ENCODE measurements at regions not wholly inside any gene's neighbourhood (a gene's known extent, or its start where the extent isn't known, plus 50 kb on each side); places are given as distances from the start of the nearest gene placed in this dataset.

DNA sequence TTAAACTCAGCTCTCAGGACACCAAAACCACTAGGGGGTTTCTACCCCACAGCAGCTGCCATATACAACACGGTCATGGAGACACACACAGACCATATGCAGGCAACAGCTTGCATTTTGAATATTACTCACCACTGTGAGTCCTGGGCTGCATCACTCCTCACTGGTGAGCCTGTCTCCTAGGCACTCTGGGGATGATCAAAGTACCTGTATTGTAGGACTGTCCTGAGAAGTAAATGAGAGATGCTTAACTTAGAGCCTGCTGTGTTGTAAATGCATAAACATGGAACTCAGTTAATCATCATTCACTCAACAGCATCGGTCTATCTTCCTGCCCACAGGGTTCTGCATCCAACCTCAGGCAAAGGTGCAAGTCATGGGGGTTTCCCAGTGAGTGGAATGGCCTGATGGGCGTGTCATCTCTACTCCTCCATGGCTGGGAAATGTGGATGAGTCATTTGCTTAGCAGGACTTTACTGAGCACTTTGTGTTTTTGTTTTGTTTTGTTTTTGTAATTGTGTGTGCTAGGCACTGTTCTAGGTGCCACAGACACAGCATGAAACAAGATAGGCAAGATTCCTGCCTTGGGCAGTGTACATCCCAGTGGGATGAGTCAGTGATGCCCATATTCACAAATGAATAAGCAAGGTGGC is 1141.2 kb upstream of the TMEM132C start:
- 66 to 80% (median 74%) methylated on average over 3 of the region's 3 CpGs for WGBS, 4 donors
- H3K9me3 ChIP-seq (replicated peaks in 1 of 3): no peaks in the 10 kb centered on the region

DNA sequence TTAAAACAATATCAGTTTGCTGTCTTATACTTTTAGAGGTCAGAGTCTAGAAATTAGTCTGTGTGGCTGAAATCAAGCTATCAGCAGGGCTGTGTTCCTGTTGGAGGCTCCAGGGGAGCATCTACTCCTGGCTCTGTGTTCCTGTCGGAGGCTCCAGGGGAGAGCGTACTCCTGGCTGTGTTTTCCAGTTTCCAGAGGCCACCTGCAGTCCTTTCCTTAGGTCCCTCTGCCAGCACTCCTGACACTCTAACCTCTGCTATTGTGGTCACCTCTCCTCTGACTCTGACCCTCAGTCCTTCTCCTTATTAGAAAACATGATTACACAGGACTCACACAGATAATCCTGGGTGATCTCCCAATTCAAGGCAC is 1140.7 kb upstream of the TMEM132C start:
- TF ChIP-seq POLR2A (IDR thresholded peaks at IDR 0.05): no peak
- TF ChIP-seq, protein P1, sequence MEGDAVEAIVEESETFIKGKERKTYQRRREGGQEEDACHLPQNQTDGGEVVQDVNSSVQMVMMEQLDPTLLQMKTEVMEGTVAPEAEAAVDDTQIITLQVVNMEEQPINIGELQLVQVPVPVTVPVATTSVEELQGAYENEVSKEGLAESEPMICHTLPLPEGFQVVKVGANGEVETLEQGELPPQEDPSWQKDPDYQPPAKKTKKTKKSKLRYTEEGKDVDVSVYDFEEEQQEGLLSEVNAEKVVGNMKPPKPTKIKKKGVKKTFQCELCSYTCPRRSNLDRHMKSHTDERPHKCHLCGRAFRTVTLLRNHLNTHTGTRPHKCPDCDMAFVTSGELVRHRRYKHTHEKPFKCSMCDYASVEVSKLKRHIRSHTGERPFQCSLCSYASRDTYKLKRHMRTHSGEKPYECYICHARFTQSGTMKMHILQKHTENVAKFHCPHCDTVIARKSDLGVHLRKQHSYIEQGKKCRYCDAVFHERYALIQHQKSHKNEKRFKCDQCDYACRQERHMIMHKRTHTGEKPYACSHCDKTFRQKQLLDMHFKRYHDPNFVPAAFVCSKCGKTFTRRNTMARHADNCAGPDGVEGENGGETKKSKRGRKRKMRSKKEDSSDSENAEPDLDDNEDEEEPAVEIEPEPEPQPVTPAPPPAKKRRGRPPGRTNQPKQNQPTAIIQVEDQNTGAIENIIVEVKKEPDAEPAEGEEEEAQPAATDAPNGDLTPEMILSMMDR (IDR thresholded peaks at IDR 0.05): no peak
- DNase-seq: no peak
- Histone ChIP-seq H3K4me3 (no peak overlapping the region), H3K27ac (no peak overlapping the region), H3K27me3 (no peaks in the 10 kb centered on the region), H3K36me3 (replicated peaks in 1 of 2) (no peaks in the 10 kb centered on the region), H3K9me3 (replicated peaks in 1 of 3) (no peaks in the 10 kb centered on the region), H3K4me1 (replicated peaks in 1 of 2) (no peaks in the 10 kb centered on the region)
- 90 to 97% (median 94%) methylated on average over 2 of the region's 2 CpGs for WGBS, 4 donors
- intact Hi-C loops (cut with DNase I): no loop called here

More for the DNA sequence above, 1141.2 kb upstream of the TMEM132C start:
- H3K4me1 ChIP-seq (replicated peaks in 1 of 2): no peaks in the 10 kb centered on the region
- no peaks in the 10 kb centered on the region for H3K27me3 ChIP-seq
- TF ChIP-seq, protein P1 (IDR thresholded peaks at IDR 0.05): no peak
- no peak for TF ChIP-seq POLR2A (IDR thresholded peaks at IDR 0.05)
- H3K36me3 ChIP-seq (replicated peaks in 1 of 2): no peaks in the 10 kb centered on the region
- no peak overlapping the region for H3K4me3 ChIP-seq
- DNase-seq: no peak
- intact Hi-C loops (cut with DNase I): no loop called here
- no peak overlapping the region for H3K27ac ChIP-seq

DNA sequence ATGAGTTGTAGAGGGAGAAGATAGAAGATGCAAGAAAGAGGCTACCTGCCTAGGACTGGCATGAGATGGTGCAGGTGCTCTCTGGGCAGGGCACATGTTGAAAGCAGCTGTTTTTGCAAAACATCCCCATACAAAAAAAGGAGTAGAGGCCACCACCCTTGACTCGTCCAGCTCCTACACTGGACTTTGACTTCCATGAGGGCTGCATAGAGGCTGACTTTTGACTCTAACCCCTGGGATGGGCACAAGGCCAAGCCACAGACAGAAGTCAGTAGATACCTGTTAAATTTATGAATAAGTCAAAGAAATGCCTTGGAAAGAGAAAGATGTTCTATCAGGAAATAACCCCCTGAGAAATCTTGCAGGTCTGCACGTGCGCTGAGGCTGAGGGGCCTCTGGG is 1139.1 kb upstream of the TMEM132C start:
- no peak overlapping the region for H3K4me3 ChIP-seq

DNA sequence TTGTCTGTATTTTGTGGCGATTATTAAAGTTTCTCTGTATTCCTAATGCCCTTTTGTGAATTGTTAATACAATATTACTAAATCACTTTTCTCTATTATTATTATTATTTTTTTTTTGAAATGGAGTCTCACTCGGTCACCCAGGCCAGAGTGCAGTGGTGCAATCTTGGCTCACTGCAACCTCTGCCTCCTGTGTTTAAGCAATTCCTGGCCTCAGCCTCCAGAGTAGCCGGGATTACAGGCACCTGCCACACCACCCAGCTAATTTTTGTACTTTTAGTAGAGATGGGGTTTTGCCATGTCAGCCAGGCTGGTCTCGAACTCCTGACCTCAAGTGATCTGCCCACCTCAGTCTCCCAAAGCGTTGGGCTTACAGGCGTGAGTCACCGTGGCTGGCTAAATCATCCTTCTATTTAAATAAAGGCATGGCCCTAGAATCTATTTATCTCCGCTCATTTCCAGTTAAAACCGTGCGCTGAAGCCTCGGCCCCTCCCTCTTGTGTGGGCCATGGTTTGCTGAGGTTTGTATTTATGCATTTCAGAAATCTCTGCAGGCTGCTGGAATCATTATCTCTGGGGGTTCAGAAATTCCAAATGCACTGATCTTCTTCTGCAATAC is 1136.4 kb upstream of the TMEM132C start:
- WGBS, 4 donors: 82 to 92% (median 84%) methylated on average over 11 of the region's 11 CpGs
- DNase-seq: no peak
- H3K9me3 ChIP-seq (replicated peaks in 1 of 3): no peaks in the 10 kb centered on the region
- H3K27ac ChIP-seq: no peak overlapping the region
- no peak overlapping the region for H3K4me3 ChIP-seq
- intact Hi-C loops (cut with DNase I): no loop called here
- H3K4me1 ChIP-seq (replicated peaks in 1 of 2): no peaks in the 10 kb centered on the region
- no peaks in the 10 kb centered on the region for H3K36me3 ChIP-seq (replicated peaks in 1 of 2)
- TF ChIP-seq, protein P1 (IDR thresholded peaks at IDR 0.05): no peak
- TF ChIP-seq POLR2A (IDR thresholded peaks at IDR 0.05): no peak
- H3K27me3 ChIP-seq: no peaks in the 10 kb centered on the region

More for the DNA sequence above, 1139.1 kb upstream of the TMEM132C start:
- TF ChIP-seq, protein P1 (IDR thresholded peaks at IDR 0.05): no peak
- TF ChIP-seq POLR2A (IDR thresholded peaks at IDR 0.05): no peak
- no peaks in the 10 kb centered on the region for H3K9me3 ChIP-seq (replicated peaks in 1 of 3)
- H3K27ac ChIP-seq: no peak overlapping the region
- DNase-seq: no peak
- 75 to 91% (median 81%) methylated on average over 3 of the region's 3 CpGs for WGBS, 4 donors
- H3K27me3 ChIP-seq: no peaks in the 10 kb centered on the region
- no peaks in the 10 kb centered on the region for H3K36me3 ChIP-seq (replicated peaks in 1 of 2)
- H3K4me1 ChIP-seq (replicated peaks in 1 of 2): no peaks in the 10 kb centered on the region
- intact Hi-C loops (cut with DNase I): no loop called here

Measured in adrenal gland (tissue), 9 donors.